GM12892 (cell line): ENCODE measurements at regions not wholly inside any gene's neighbourhood (a gene's known extent, or its start where the extent isn't known, plus 50 kb on each side); places are given as distances from the start of the nearest gene placed in this dataset.

Experiments used
- POLR2A ChIP-seq: IDR thresholded peaks from 2 replicates; pipeline ENCODE4 v1.6.1; 2011; ENCODE audit warnings: low read depth, low read length, control low read depth
- POLR2AphosphoS5 ChIP-seq: IDR thresholded peaks from 2 replicates; pipeline ENCODE4 v1.6.1; 2011; ENCODE audit warnings: low read depth, low read length, control low read depth

GRCh38 chr12:91490667-91491311 lies 308.2 kb upstream of the DCN start:
- no peak for TF ChIP-seq POLR2A
- TF ChIP-seq POLR2AphosphoS5: no peak
